Stimulated activated CD4-positive, alpha-beta T cell treated with anti-CD3 and anti-CD28 coated beads, Interleukin-15, amount 100 ng/mL, for 24 hours (primary cell): ENCODE measurements at regions not wholly inside any gene's neighbourhood (a gene's known extent, or its start where the extent isn't known, plus 50 kb on each side); places are given as distances from the start of the nearest gene placed in this dataset.
"Not testable (repeated sequence)": the region's sequence is repeated elsewhere in the genome, so short reads cannot be mapped to it uniquely, and the experiment has no call there.

Experiments used
- DNase-seq: peaks from one replicate; pipeline ENCODE4 v3.0.0-alpha.2; 2020

DNA sequence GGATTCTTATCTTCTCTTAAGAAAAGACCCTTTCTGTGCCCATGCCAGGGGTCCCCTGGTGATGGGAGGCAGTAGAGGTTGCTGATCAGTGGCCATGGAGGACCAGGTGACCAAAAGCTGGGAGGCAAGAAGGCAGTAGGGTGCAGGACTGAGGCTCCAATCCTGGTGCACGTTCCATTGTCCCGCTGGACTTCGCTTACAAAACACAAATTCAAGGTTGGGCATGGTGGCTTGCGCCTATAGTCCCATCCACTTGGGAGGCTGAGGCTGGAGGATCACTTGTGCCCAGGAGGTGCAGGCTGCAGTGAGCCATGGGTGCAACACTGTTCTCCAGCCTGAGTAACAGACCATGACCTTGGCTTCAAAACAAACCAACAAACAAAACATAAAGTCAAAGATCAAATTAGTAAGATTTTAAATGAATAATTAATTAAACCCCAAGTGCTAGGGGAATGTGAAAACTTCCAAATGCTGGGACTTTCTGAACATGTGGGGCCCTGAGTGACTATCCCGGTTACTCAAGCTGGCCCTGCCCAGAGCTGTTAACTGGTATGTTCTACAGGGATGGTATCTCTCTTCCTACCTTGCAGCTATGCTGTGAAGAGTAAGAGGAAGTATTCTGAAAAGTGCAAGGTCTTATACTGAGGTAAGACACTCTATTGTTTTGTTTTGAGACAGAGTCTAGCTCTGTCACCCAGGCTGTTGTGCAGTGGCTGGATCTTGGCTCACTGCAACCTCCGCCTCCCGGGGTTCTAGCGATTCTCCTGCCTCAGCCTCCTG is 97.6 kb downstream of the LYZL2 start:
- DNase-seq, result no peak

DNA sequence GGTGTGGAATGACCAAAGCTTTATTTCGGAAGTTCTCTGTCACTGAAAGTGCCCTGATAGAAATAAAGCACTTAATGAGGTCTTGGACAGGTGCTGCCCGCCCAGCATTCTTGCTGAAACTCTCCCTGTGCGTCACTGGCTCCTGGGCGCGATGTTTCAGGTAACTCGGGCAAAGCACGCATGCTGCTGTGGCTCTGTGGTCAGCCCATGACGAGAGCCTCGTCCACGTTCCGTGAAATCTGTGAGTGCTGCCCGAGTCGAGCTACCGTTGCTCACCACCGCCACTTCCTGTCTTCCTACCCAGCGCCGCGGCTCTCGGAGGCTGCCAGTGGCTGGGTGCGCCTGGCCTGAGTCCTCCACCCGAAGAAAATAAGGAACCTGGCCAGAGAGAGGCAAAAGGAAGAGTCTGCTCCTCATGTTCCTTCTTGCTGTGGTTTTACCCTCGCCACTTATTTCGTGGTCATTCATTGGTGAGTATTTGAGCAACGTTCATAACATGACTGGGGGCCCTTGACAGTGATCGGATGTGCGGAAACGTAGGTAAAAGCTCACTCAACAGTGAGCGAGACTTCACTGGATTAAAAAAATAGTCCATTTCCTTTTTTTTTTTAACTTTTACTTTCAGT is 95.5 kb downstream of the MAP3K8 start:
- DNase-seq, result peak; percentile 85

DNA sequence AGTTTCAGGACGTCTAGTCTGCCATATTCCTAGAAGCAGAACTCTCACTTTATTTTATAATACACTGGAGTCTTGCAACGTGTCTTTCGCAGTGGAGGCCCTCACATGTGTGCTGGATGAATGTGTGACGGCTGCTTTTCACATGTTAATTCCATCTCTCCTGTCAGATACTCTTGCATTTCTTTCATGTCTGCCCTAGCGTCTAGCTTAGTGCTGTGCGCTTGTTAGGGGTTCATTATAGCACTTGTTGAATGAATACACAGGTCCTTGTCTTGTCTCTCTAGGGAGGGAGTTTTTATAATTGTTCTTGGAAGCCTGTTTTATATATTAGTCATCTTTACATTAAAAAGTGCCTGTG is 94.4 kb downstream of the MAP3K8 start:
- no peak for DNase-seq

DNA sequence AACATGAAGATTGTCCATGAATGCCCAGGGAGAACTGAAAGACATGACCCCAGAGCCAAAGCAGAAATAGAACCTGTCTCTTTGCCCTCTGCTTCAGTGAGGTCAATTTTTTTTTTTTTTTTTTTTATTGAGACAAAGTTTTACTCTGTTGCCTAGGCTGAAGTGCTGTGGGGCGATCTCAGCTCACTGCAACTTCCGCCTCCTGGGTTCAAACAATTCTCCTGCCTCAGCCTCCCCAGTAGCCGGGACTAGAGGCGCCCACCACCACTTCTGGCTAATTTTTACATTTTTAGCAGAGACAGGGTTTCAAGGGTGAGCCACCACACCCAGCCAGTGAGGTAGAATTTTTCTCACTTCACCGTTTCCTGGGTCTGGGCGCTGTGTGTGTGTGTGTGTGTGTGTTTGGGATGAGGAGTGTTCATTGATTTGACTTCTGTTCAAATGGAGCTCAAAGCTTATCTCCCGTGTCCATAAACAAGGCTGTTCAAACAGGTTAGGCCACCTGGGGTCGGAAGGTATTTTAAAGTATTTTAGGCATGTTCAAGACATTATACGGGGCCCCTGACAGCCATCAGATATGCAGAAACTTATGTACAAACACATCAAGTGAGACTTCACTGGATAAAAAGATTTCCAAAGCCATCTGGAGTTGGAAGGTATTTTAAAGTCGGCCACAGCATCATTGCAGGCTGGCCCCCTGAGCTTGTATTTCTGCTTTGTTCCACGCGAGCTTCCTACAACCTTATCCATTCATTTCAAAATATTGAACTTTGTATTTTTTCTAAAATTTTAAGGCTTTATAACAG is 93.8 kb downstream of the MAP3K8 start:
- no peak for DNase-seq

DNA sequence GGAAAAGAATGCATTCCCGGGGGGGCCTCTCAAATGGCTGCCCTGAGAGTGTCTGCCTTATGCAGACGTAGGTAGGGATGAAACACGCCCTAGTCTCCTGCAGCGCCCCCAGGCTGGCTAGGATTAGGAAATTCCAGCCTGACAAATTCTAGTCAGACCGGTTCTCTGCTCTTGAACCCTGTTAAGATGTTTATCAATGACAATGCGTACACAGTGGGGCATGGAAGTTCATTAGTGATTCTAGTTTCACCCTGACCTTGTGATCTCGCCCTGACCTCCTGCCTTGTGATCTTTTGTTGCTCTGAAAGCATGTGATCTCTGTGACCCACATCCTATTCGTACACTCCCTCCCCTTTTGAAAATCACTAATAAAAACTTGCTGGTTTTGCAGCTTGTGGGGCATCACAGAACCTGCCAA is 88.7 kb downstream of the MAP3K8 start:
- not testable (repeated sequence) for DNase-seq

DNA sequence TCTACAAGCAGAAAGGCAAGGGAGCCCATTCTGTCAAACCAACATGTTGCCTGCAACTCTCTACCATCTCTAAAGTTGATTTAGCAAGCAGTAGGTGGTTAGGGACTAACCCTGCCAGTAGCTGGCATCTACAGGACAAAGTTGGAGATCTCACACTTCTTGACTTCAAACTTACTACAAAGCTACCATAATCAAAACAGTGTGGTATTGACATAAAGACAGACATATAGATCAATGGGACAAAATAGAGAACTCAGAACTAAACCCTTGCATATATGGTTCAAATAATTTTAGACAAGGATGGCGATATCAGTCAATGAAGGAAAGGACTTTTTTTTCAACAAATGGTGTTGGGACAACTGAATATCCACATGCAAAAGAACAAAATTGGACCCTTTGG is 84.9 kb downstream of the MAP3K8 start:
- DNase-seq, result no peak
